Ascending aorta (tissue), 2 donors: ENCODE measurements at regions not wholly inside any gene's neighbourhood (a gene's known extent, or its start where the extent isn't known, plus 50 kb on each side); places are given as distances from the start of the nearest gene placed in this dataset.

Experiments used
- DNase-seq, 2 donors: peaks; one replicate each; pipeline ENCODE4 v3.0.0-alpha.2; 2019; ENCODE audit warnings: low spot score in 2 of 2
- H3K27ac ChIP-seq, 2 donors: fragments of 200-600 bp; sonication (generic); one replicate each; pipeline ENCODE4 v1.5.1; 2016 to 2017; ENCODE audit warnings: mild to moderate bottlenecking in 1 of 2
- H3K27me3 ChIP-seq: fragments of 200-600 bp; sonication (generic); one replicate; pipeline ENCODE4 v1.5.1; 2017
- H3K36me3 ChIP-seq, 2 donors: fragments of 200-600 bp; sonication (generic); one replicate each; pipeline ENCODE4 v1.5.1; 2016
- H3K4me1 ChIP-seq, 2 donors: fragments of 200-600 bp; sonication (generic); one replicate each; pipeline ENCODE4 v1.5.1; 2016 to 2017; ENCODE audit warnings: mild to moderate bottlenecking in 1 of 2
- H3K4me3 ChIP-seq, 2 donors: fragments of 200-600 bp; sonication (generic); one replicate each; pipeline ENCODE4 v1.5.1; 2016 to 2017; ENCODE audit warnings: mild to moderate bottlenecking in 1 of 2
- H3K9me3 ChIP-seq, 2 donors: fragments of 200-600 bp; sonication (generic); one replicate each; pipeline ENCODE4 v1.5.1; 2016
- intact Hi-C: fragments of 100-400 bp; cut with DNase I; formaldehyde crosslinking; loops from one replicate; pipeline ENCODE4 v1.15.1; 2023
- TF ChIP-seq, protein P1 (sequence below), 3 experiments: fragments of 200-600 bp in 2 of 3; fragments of 450-650 bp in 1 of 3; sonication (generic) in 2 of 3; IDR thresholded peaks; one replicate each; pipeline ENCODE4 v1.5.1; 2016 to 2019; ENCODE audit warnings: antibody characterized with exemption in 3 of 3, mild to moderate bottlenecking in 1 of 3, moderate library complexity in 1 of 3

DNA sequence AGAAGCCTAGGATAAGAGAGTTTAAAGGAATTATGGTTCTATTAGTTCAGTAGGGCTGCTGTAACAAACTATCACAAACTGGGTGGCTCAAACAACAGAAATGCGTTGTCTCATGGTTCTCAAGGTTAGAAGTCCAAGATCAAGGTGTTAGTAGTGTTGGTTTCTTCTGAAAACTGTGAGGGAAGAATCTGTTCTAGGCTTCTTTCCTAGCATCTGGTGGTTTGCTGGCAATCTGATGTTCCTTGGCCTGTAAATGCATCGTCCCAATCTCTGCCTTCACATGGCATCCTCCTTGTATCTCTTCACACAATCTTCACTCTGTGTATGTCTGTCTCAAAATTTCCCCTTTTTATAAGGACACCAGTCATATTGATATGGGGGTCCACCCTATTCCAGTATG is 76.3 kb downstream of the MDH1 start:
- Histone ChIP-seq H3K4me3 (no peak overlapping the region), H3K9me3 (no peaks in the 10 kb centered on the region), H3K36me3 (no peaks in the 10 kb centered on the region), H3K27me3 (no peaks in the 10 kb centered on the region), H3K27ac (no peak overlapping the region), H3K4me1 (no peaks in the 10 kb centered on the region)
- DNase-seq, result no peak
- TF ChIP-seq, protein P1, sequence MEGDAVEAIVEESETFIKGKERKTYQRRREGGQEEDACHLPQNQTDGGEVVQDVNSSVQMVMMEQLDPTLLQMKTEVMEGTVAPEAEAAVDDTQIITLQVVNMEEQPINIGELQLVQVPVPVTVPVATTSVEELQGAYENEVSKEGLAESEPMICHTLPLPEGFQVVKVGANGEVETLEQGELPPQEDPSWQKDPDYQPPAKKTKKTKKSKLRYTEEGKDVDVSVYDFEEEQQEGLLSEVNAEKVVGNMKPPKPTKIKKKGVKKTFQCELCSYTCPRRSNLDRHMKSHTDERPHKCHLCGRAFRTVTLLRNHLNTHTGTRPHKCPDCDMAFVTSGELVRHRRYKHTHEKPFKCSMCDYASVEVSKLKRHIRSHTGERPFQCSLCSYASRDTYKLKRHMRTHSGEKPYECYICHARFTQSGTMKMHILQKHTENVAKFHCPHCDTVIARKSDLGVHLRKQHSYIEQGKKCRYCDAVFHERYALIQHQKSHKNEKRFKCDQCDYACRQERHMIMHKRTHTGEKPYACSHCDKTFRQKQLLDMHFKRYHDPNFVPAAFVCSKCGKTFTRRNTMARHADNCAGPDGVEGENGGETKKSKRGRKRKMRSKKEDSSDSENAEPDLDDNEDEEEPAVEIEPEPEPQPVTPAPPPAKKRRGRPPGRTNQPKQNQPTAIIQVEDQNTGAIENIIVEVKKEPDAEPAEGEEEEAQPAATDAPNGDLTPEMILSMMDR (IDR thresholded peaks at IDR 0.05), result no peak
- intact Hi-C loops, result no loop called here

DNA sequence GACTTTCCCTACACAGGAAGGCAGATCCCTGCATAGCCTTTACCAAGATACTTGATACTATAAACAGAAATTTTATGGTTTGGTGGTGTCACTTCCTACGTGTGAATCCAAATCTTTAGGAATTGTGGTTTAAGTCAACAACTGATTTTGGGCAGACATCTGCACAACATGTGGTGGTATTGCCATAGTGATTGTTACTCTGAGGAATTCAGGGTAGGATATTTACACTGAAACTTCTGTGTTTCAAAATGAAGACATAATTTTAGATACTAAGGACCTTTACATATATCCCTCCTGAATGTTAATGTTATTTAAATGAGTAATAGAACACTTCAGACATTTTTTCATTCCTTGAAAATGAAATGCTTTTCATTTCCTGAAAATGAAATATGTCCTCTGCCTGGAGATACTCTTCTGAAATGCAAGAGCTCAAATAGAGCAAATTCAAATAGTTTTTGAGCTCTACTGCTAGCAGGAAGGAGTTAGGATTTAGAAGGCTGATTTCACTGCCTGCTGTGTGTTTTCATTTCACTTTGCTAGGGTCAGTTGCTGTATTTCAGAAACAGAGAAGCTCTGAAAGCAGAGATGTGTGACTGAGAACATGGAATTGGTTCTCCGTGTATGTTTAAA is 77.2 kb downstream of the MDH1 start:
- Histone ChIP-seq H3K9me3 (no peaks in the 10 kb centered on the region), H3K36me3 (no peaks in the 10 kb centered on the region), H3K4me1 (no peaks in the 10 kb centered on the region), H3K27ac (no peak overlapping the region), H3K27me3 (no peaks in the 10 kb centered on the region), H3K4me3 (no peak overlapping the region)
- no peak for DNase-seq
- TF ChIP-seq, protein P1 (IDR thresholded peaks at IDR 0.05), result no peak
- intact Hi-C loops, result no loop called here

DNA sequence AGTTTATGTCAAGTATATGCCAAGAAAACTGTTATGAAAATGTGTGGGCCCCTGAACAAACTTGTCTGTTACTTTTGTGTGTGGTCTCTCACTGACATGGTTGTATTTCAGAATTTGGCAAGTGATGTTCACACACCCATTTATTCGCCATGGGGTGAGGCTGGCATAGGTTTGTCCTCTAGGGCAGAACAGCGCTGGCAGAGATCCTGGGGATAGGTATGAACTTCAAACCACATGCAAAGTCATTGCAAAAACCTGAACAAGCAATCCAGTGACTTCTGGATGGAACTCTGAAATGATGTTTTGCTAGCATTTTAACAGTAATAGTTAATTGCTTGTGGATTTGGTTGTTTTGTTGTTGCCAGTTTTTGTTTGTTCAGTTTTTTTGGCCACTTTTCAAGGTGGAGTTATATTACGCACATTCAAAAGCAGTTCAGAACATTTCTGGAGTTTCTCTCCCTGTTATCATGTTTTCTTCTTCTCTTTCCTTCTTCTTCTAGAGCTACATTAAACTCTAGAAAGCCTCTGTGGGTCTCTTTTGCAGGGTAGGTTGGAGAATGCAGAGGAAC is 78.5 kb downstream of the MDH1 start:
- TF ChIP-seq, protein P1 (IDR thresholded peaks at IDR 0.05), result no peak
- H3K27me3 ChIP-seq, result no peaks in the 10 kb centered on the region
- H3K4me3 ChIP-seq, result no peak overlapping the region
- intact Hi-C loops, result no loop called here
- no peaks in the 10 kb centered on the region for H3K36me3 ChIP-seq
- no peaks in the 10 kb centered on the region for H3K4me1 ChIP-seq
- H3K27ac ChIP-seq, result no peak overlapping the region
- H3K9me3 ChIP-seq, result no peaks in the 10 kb centered on the region
- DNase-seq, result no peak

DNA sequence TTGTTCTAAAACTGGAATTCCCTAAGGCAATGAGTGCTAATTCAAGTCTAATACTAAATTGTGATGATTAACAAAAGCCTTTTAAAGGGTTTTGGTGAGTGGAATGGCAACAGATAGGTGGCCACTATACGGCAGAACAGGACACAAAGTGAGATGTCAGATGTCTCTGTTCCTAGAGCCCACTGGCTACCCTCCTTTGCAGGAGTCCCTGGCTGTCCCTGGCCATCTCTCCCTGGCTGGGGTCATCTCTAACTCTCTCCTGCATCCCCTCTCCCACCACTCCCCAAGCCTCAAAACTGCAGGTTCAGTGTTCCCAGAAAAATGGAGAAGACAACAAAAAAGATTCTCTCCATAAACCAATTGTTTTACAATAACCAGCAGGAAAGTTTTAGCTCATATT is 79.2 kb downstream of the MDH1 start:
- Histone ChIP-seq H3K27me3 (no peaks in the 10 kb centered on the region), H3K27ac (no peak overlapping the region), H3K9me3 (no peaks in the 10 kb centered on the region), H3K4me3 (no peak overlapping the region), H3K36me3 (no peaks in the 10 kb centered on the region), H3K4me1 (no peaks in the 10 kb centered on the region)
- DNase-seq, result no peak
- TF ChIP-seq, protein P1 (IDR thresholded peaks at IDR 0.05), result no peak
- intact Hi-C loops, result no loop called here

DNA sequence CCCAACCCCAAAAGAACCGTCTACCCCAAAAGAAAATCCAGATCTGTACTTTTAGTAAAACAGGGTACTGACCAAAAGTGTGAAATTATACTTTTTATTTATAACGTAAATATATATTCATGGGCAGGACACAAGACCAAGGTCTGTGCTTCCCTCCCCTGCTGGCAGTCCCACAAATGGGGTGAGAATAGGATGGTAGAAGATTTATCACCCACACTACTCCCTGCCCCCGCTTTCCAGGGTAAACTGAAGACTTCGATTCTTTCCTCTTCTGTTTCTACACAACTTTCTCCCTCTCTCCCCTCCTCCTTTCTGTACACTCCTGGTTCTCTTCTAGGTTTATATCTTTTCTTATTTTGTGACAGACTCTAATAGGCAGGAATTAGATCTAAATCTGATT is 79.7 kb downstream of the MDH1 start:
- DNase-seq, result no peak
- Histone ChIP-seq H3K9me3 (no peaks in the 10 kb centered on the region), H3K4me1 (no peaks in the 10 kb centered on the region), H3K27me3 (no peaks in the 10 kb centered on the region), H3K36me3 (no peaks in the 10 kb centered on the region), H3K27ac (no peak overlapping the region), H3K4me3 (no peak overlapping the region)
- TF ChIP-seq, protein P1 (IDR thresholded peaks at IDR 0.05), result no peak
- intact Hi-C loops, result no loop called here
